GM12874 (cell line): ENCODE measurements at regions not wholly inside any gene's neighbourhood (a gene's known extent, or its start where the extent isn't known, plus 50 kb on each side); places are given as distances from the start of the nearest gene placed in this dataset.

Experiments used
- CTCF ChIP-seq: IDR thresholded peaks from 2 replicates; pipeline ENCODE4 v1.5.1; 2011; ENCODE audit warnings: low read depth, mild to moderate bottlenecking, control low read depth, low read length, moderate library complexity; ENCODE audit not compliant: insufficient read depth

- TF ChIP-seq CTCF = no peak
Observed at GRCh38 chr2:83997889-83998288, 461.2 kb downstream of the SUCLG1 start.

GRCh38 chr2:83994633-83995179 lies 464.4 kb downstream of the SUCLG1 start:
- no peak for TF ChIP-seq CTCF

GRCh38 chr2:83993873-83994632 lies 465.0 kb downstream of the SUCLG1 start:
- TF ChIP-seq CTCF = no peak

GRCh38 chr2:83991992-83992391 lies 467.1 kb downstream of the SUCLG1 start:
- no peak for TF ChIP-seq CTCF

GRCh38 chr2:83990636-83991035 lies 468.4 kb downstream of the SUCLG1 start:
- TF ChIP-seq CTCF = no peak

GRCh38 chr2:83972128-83972527 lies 487.0 kb downstream of the SUCLG1 start:
- TF ChIP-seq CTCF = no peak

- TF ChIP-seq CTCF = no peak
Observed at GRCh38 chr2:83971547-83971946, 487.5 kb downstream of the SUCLG1 start.
